ENCODE measurements at regions not wholly inside any gene's neighbourhood (a gene's known extent, or its start where the extent isn't known, plus 50 kb on each side); places are given as distances from the start of the nearest gene placed in this dataset.

DNA sequence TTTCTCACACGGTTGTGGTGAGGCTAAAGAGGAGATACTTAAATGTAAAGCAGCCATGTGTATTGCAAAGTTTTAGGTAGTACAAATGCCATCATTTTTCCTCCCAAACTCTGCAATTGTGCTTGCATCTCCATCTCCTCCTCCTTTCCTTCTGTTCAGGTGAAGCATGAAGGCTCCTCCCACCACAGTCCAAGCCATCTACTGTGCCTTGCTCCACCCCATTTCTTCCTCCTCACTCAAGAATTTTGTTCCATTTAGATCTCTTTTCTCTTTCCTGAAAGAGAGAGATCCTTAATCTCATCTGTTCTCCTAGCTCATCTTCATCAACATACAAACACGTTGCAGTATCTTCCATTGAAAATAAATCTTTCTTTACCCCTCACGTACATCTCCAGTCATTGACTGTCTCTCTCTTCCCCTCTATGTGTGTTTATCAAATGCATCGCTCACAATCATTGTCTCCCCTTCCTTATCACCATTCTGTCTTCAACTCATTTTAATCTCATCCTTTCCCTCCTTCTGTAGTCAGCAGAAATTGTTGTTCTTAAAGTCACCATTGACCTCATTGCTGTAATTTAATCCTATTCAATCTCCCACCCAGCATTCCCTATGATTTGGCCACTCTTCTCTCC is 392.1 kb downstream of the RAD51AP2 start:
- DNase-seq = no peak

DNA sequence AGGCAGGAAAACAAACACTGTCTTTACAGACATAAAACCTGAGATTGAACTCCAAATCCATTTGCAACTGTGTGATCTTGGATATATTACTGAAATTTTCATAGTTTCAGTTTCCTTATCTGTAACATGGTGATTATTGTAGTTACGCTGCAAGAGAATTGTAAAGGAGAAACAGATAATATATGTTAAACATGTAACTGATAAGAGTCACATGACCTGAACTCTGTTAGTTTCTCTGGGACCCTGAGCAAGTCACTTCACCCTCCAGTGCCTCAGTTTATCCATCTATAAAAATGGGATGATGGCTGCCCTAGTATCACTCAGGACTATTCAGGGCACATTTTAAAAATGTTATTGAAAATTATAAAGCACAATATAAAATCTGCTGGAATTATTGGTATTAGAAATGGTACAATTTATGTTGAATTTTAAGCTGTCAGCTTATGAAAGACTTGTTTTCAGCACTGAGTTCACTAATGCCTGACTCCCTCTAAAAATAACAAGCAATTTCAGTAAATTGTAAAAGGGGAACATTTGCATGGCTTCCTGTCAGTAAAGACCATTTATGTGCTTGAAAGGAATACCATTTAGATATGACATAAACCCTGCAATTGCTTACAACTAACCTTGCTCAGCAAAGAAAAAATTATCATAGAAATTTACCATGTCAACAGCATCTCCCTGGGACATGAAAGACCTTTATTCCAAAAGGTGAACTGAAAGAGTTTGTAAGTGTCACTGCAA is 393.5 kb downstream of the RAD51AP2 start:
- no peak for DNase-seq

DNA sequence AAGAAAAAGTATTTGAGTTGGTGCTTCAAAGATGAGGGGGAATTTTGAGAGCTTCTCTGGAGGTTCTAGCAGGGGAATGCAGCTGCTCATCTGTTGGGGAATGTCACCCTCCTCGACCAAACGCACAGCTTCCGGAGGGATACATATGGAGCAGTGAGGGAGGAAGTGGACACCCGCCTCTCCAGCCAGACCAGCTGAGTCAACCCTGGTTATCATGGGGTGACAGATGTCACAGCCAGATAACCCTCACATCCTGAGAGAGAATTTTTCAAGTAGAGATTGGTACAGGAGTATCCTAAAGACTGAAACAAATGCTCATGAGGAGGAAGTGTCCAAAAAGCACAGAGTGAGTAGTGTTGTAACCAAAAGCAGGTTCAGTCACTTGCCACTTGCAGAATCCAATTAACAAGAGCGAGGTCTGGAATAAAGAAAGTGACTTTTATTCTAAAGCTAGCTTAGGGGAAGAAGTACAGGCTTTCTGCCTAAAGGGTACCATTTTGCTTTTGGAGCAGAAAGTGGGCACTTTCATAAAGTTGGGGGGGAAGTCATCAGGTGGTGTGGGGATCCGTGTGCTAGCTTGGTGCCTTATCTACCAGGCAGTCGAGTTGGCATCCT is 395.2 kb downstream of the RAD51AP2 start:
- DNase-seq = no peak

DNA sequence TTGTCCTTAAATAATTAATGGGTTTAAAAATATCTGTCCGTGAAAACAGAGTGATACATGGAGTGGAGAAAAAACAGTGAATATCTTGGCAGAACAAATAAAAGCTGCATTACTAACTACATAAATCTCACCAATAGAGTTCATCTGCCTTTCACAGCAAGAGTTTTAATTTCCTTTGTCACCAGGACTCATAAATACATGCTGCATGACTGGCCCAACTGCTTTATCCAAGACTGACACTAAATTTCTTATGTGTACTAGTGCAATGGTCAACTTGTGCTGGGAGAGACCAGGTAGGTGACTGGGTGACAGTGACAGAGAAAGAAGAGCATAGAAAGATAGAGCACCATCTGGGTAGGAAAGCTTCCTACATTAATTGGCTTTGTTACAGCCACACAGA is 402.8 kb downstream of the RAD51AP2 start:
- no peak for DNase-seq

DNA sequence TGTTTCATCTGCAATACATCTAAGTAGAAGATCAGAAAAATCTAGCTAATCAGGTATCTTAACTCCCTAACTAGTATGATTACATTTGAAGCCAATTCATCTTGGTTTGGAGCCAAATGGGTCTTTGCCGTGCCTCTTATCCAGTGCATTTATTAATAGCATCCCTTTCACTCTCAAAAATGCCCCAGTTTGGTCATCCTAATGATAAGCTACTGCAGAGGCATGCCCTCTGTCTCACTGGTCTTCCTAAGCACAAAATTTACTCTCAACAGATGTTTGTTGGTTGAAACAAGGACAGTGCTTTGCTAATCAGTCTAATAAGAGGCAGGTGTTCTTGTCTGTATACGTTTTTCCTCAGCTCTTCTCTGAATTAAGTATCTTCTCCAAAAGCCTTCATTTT is 403.2 kb downstream of the RAD51AP2 start:
- no peak for DNase-seq

DNA sequence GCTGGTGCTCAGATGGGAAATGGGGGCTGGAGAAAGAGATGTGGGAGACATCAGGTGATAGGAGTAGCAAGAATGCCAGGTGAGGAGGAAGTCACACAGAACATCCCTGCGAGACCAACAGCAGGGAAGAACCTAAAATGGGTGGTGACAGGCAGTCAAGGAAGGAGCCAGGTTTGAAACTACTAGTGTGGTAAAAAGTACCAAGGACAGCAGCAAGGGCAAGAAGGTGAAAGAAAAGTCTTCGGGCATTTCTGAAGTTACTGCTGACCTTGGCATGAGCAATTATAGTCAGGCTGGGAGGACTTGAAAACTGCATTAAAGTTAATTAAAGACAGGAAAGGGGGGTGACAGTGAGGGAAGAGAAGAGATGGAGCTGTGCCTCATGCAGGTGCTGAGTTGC is 410.4 kb downstream of the RAD51AP2 start:
- DNase-seq = no peak

DNA sequence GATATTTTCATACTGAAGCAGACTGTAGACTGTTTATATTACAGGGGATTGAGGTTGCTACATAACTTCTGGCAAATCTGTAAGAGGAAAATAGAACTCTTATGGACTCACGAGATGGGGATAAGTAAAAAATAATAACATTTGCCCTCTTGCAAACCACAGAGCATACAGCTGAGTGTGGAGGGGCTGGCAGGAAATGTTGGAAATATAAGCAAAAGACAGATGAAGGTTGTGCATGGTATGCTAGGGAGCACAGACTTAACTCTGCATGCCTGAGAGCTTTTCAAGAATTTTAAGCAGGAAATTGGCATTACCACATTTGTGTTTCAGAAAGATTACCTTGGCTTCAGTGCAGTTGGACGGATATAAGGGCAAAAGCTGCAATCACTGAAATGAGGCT is 411.1 kb downstream of the RAD51AP2 start:
- DNase-seq = no peak

DNA sequence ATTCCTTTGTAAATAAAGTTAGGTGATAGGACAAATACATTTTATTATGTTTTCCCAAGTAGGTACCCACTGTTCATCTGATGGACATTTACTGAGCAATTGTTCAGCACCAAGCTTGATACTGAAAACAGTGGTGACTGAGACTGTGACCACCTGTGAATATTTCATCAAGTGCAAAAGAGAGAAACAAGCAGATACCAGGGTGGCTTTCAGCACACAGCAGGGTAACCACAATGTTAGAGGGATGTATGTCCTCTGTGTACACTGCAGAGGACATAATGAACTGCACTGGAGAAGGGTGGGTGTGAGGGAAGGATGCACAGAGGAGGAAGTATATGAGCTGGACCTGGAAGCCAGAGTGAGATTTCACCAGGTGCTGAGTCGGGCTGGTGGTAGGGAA is 411.8 kb downstream of the RAD51AP2 start:
- DNase-seq = no peak

DNA sequence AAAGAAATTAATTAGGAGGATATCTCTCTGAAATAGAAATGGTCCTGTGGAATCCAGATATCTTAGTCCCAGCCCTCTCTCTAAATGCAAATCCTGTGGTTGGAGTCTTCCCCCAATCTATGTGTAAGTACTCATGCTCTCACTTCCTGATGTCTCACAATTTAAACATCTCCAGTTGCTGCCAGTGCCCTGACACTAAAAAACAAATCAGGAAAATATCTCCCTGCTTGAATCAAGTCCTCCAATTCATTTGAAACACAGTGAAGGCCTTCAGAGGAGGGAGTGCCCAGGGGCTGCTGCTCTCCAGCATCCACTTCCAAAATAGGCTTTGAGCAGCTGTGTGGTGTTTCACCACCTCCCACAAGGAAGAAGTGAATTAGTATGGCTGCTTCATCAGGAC is 413.8 kb downstream of the RAD51AP2 start:
- no peak for DNase-seq

DNA sequence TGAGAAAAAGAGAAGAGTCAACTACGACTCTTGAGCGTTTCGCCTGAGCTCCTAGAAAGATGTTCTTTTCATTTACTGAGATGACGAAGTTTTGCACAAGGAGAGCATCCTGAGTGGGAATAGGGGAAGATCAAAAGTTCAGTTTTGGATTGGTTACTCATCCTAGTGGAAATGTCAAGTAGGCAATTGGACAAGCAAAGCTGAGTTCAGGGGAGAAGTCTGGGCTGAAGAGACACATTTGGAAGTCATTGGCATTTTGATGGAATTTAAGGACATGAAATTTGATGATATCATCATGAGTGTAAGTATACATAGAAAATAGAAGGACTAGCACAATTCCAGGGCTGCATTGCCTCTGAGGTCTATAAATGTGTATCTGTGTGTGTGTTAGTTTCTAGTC is 416.6 kb downstream of the RAD51AP2 start:
- DNase-seq = no peak

DNA sequence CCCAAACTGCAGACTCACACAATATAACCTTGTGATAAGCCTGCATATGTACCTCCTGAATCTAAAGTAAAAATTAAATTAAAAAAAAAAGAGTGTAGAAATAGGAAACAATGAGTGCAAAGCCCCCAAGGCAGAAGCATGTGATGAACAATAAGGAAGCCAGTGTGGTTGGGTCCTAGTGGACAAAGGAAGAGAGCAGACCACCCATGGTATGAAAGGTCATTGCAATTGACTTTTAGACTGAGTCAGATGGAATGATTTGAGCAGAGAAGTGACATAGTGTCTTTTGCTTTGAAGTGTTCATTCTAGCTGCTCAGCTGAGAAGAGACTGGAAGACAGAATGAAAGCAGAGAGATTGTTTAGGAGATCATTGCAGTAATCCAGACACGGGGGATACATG is 417.1 kb downstream of the RAD51AP2 start:
- DNase-seq = no peak

DNA sequence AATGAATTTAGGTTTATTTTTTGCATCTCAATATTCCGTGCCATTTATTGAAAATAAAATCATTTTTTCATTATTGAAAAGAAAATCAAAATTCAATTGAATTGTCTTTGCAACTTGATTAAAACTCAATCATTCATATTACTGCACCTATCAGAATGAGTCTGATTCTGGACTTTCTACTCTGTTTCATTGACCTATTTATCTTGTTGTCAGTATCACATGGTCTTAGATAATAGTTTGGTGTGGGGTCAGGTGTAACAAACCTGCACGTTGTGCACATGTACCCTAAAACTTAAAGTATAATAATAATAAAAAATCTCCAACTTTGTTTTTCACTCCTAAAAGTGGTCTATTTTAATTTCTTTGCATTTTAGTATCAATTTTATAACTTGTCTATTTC is 422.9 kb downstream of the RAD51AP2 start:
- DNase-seq = no peak

DNA sequence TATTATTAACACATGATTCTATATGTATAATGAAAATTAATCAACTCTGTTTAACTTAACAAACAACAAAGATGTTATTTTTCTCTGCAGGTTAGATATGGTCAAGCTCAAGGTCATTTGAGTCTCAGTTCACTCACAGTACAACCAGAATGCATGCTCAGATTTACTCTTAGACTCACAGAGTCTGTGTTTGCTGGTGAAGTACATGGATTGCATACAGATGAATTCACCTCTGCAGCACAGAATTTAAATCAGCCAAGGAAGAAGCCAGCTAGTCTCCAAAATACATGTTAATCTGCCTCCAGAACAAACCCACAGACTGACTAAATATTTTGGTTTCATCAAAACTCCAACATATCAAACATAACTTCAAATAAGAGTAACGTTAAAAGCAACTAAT is 424.5 kb downstream of the RAD51AP2 start:
- DNase-seq = no peak

DNA sequence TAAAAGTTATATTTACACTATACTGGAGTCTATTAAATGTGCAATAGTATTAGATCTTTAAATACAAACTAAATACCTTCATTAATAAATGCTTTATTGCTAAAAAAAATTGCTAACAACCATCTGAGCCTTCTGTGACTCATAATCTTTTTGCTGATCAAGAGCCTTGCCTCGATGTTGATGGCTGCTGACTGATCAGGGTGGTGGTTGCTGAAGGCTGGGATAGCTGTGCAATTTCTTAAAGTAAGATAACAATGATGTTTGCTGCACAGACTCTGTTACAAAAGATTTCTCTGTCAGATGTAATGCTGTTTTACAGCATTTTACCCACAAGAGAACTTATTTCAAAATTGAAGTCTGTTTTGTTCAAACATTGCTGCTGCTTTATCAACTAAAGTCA is 421.4 kb upstream of the CYRIA start:
- no peak for DNase-seq

DNA sequence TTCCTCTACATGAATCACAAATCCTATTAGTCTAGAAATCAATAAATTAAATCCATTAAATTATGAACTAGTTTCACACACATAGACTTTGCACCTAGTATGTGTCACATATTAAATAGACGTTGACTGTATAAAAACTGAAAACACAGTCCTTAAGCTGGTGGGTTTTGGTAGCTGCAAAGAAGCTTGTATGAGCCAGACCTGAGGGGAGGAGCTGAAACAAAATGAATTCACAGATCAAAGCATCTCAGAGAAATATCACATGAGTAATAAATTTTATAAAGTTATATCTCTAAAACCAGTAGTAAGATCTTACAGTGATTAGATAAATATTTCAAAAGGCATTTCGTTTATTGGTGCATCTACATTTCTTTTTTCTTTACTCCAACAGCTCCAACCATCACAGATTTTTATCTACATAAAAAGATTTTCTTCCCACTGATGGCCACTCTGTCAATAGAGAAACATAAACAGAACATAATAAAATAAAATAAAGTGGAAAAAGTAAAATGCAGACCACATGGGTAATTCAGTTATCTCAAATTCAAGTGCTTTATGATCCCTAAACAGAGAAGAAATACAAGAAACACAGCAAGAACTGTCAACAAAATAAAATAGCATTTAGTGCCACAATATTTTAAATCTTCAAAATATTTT is 420.0 kb upstream of the CYRIA start:
- DNase-seq = no peak

DNA sequence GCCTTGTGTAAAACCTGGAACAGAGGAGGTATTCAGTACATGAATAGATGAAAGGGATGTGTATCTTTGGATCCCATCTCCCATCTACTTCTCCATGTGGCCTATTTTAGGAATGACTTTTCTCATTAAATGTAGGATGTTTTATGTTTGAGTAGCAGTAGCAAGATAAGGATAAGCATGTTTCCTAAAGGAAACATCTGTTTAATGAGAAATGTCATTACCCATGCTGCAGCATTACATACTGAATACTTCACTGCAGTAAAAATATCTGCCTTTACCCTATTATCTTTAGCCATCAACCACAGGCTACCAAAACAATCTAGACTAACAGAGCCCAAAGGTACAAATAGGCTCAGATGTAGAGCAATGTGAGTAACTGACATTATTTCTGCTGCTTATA is 419.2 kb upstream of the CYRIA start:
- no peak for DNase-seq

DNA sequence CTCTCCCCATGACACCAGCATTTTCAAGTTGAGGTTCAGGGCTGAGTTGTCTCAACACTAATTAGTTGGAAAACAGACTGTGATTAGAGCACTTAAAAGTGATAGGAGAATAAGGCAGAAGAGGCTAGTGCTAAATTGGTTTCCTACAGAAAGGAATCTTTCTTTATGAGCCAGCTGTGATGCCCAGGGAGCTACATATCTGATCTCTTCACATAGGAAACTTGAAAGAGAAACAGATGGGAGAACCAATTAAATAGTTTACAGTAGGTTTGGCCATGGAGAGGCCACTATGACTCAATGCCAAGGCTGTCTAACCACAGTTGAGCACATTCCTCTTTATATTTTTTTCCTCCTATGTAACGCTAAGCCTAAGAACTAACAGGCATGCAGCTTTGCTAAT is 418.3 kb upstream of the CYRIA start:
- DNase-seq = no peak

DNA sequence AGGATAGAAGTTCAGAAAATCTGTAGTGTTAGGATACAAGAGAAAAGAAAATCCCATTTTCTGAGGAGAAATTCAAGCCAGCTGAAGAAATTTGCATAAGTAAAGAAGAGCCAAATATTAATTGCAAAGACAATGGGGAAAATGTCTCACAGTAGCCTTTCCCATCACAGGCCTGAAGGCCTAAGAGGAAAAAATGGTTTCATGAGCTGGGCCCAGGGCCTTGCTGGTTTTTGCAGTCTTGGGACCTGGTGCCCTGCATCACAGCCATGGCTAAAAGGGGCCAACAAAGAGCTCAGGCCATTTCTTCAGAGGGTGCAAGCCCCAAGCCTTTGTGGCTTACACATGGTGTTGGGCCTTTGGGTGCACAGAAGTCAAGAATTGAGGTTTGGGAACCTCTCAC is 413.6 kb upstream of the CYRIA start:
- DNase-seq = no peak

DNA sequence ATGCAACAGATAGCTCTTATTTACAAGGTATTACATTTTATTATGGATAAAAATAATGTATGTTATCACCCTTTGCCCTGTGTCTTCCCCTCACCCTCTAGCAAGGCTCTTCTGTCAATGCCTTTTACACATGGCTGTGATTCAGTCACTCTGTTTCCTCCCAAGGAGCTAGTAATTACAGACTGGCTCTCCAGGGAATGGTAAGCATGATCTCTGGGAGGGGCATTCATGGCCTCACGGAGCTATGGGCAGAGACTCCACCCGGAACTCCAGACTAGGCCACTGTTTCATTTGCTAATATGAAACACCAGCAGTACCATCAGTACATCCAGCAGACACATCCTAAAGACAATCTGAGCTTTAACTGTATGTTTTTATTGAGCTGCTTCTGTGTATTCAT is 410.9 kb upstream of the CYRIA start:
- DNase-seq = no peak

DNA sequence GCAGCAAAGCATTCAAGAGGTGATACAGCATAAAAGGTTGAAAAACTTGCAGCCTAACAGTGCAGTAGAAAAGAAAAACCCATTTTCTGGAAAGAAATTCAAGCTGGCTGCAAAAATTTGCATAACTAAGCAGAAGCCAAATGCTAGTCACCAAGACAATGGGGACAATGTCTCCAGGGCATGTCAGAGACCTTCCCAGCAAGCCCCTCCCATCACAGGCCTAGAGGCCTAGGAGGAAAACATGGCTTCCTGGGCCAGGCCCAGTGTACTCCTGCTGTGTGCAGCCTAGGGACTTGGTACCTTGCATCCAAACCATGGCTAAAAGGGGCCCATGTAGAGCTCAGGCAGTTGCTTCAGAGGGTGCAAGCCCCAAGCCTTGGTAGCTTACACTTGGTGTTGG is 405.1 kb upstream of the CYRIA start:
- no peak for DNase-seq

DNA sequence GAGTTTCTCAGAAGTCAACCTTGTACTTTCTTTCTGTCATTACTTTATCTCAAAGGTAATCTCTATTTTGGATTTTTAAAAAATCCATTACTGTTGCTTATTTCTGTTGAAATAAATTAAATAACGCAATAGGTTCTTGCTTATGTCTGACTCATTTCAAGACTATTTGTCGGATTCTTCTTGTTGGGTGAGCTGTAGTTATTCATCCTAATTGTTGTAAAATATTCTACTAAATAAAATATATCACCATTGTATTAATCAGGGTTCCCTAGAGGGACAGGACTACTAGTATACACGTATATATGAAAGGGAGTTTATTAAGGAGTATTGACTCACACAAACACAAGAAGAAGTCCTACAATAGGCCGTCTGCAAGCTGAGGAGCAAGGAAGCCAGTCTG is 403.9 kb upstream of the CYRIA start:
- DNase-seq = no peak

DNA sequence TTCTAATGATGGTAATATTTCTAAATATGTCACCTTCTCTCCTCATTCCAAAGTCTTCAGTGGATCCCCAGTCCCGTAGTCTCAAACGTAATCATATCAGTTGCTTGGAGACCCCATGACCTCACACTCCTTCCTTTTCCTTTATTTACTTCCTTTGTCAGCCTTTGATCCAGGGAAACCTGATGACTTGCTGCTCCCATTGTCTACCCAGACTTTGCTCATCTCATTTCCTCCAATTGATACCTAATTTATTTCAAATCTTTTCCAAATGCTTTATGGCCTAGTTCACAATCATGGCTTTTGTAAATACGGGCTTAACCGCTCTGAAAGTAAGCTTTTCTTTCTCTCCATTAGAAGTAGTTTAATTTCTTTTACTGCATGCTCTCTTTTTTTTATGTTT is 402.4 kb upstream of the CYRIA start:
- DNase-seq = no peak

DNA sequence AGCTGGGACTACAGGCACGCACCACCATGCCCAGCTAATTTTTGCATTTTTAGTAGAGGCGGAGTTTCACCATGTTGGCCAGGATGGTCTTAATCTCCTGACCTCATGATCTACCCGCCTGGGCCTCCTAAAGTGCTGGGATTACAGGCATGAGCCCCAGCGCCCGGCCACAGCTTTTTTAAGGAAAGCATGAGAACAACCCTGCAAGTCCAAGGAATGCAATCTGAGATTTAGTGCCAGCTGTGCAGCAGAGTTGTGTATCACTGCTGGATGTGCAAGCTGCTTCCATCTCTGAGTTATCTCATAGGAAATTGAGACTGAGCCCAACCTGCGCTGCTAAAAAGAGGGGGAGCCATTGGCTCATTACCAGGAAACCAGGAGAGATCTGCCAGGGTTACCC is 399.9 kb upstream of the CYRIA start:
- DNase-seq = no peak

DNA sequence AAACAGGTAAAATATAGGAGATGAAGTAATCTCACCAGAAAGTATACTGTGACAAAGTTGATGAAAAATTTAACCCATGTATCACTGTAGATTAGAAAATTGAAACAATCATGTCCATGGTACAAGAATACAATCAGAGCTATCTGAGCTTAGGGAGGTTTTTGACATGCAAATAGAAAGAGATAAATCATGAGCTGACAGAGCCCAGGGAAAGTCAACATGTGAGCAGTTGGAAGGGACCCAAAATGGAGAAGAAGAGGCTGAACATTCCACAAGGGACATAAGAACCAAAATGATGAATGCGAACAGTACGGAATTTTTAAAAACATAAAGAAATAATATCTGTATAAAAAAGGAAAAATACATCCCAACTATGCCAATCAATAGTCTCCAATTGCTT is 395.4 kb upstream of the CYRIA start:
- no peak for DNase-seq

Measured in C1 segment of cervical spinal cord (tissue), 14 donors.